Ascending aorta (tissue), 2 donors: ENCODE measurements at regions not wholly inside any gene's neighbourhood (a gene's known extent, or its start where the extent isn't known, plus 50 kb on each side); places are given as distances from the start of the nearest gene placed in this dataset.

Source experiments
- DNase-seq, 2 donors: peaks; one replicate each; pipeline ENCODE4 v3.0.0-alpha.2; 2019; ENCODE audit warnings: low spot score in 2 of 2
- H3K27ac ChIP-seq, 2 donors: fragments of 200-600 bp; sonication (generic); one replicate each; pipeline ENCODE4 v1.5.1; 2016 to 2017; ENCODE audit warnings: mild to moderate bottlenecking in 1 of 2
- H3K27me3 ChIP-seq: fragments of 200-600 bp; sonication (generic); one replicate; pipeline ENCODE4 v1.5.1; 2017
- H3K36me3 ChIP-seq, 2 donors: fragments of 200-600 bp; sonication (generic); one replicate each; pipeline ENCODE4 v1.5.1; 2016
- H3K4me1 ChIP-seq, 2 donors: fragments of 200-600 bp; sonication (generic); one replicate each; pipeline ENCODE4 v1.5.1; 2016 to 2017; ENCODE audit warnings: mild to moderate bottlenecking in 1 of 2
- H3K4me3 ChIP-seq, 2 donors: fragments of 200-600 bp; sonication (generic); one replicate each; pipeline ENCODE4 v1.5.1; 2016 to 2017; ENCODE audit warnings: mild to moderate bottlenecking in 1 of 2
- H3K9me3 ChIP-seq, 2 donors: fragments of 200-600 bp; sonication (generic); one replicate each; pipeline ENCODE4 v1.5.1; 2016
- intact Hi-C: fragments of 100-400 bp; cut with DNase I; formaldehyde crosslinking; loops from one replicate; pipeline ENCODE4 v1.15.1; 2023
- TF ChIP-seq, protein P1 (sequence below), 3 experiments: fragments of 200-600 bp in 2 of 3; fragments of 450-650 bp in 1 of 3; sonication (generic) in 2 of 3; IDR thresholded peaks; one replicate each; pipeline ENCODE4 v1.5.1; 2016 to 2019; ENCODE audit warnings: antibody characterized with exemption in 3 of 3, mild to moderate bottlenecking in 1 of 3, moderate library complexity in 1 of 3

DNA sequence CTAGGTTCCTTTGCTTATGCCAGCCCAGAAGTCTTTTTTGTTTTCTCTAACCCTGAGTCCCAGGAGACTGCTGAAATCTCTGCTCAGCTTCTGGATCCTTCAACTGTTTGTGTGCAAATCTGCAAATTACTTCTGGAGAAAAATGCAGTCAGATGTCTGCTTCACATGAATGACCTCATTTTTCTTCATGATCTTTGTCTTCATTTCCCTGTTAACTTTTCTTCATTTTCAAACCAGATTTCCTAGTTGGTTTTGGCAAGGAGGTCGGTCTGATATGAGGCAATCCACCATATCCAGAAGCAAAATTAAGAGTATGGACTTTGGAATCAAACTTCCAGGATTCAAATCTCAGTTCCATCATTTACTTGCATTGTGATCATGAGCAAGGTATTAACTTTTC, 66.8 kb downstream of the ZNF503 start:
- H3K9me3 ChIP-seq, result no peaks in the 10 kb centered on the region
- H3K4me3 ChIP-seq, result no peak overlapping the region
- TF ChIP-seq, protein P1, sequence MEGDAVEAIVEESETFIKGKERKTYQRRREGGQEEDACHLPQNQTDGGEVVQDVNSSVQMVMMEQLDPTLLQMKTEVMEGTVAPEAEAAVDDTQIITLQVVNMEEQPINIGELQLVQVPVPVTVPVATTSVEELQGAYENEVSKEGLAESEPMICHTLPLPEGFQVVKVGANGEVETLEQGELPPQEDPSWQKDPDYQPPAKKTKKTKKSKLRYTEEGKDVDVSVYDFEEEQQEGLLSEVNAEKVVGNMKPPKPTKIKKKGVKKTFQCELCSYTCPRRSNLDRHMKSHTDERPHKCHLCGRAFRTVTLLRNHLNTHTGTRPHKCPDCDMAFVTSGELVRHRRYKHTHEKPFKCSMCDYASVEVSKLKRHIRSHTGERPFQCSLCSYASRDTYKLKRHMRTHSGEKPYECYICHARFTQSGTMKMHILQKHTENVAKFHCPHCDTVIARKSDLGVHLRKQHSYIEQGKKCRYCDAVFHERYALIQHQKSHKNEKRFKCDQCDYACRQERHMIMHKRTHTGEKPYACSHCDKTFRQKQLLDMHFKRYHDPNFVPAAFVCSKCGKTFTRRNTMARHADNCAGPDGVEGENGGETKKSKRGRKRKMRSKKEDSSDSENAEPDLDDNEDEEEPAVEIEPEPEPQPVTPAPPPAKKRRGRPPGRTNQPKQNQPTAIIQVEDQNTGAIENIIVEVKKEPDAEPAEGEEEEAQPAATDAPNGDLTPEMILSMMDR (IDR thresholded peaks at IDR 0.05), result no peak
- intact Hi-C loops, result no loop called here
- H3K27ac ChIP-seq, result no peak overlapping the region
- no peaks in the 10 kb centered on the region for H3K27me3 ChIP-seq
- no peaks in the 10 kb centered on the region for H3K36me3 ChIP-seq
- DNase-seq, result no peak
- H3K4me1 ChIP-seq, result no peaks in the 10 kb centered on the region

DNA sequence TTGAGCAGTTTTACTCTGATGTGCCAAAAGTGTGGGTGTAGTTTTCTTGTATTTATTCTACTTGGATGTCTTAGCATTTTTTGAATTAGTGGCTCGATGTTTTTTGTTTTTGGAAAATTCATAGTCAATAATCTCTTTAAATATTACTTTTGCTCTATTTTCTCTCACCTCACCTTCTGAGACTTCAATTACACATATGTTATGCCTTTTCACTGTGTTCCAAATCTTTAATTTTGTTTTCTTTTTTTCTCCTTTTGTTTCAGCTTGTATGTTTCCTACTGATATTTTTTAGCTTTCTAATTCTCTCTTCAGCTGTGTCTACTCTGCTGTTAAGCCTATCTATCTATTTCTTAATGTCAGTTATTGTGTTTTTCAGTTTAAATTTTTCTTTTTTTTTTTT, 69.5 kb downstream of the ZNF503 start:
- TF ChIP-seq, protein P1 (IDR thresholded peaks at IDR 0.05), result no peak
- H3K27me3 ChIP-seq, result no peaks in the 10 kb centered on the region
- intact Hi-C loops, result no loop called here

DNA sequence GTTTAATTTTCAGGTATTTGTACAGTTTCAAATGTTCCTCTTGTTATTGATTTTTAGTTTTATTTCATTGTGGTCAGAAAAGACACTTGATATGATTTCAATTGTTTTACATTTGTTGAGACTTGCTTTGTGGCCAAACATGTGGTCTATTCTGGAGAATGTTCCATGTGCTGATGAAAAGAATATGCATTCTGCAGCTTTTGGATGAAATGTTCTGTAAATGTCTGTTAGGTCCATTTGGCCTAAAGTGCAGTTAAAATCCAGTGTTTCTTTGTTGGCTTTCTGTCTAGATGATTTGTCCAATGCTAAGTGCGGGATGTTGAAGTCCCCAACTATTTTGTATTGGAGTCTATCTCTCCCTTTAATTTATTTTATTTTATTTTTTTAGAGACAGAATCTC, 70.5 kb downstream of the ZNF503 start:
- H3K27me3 ChIP-seq, result no peaks in the 10 kb centered on the region
- no peak overlapping the region for H3K4me3 ChIP-seq
- no peaks in the 10 kb centered on the region for H3K9me3 ChIP-seq
- no peak for DNase-seq
- intact Hi-C loops, result no loop called here
- H3K27ac ChIP-seq, result no peak overlapping the region
- no peaks in the 10 kb centered on the region for H3K4me1 ChIP-seq
- TF ChIP-seq, protein P1 (IDR thresholded peaks at IDR 0.05), result no peak
- no peaks in the 10 kb centered on the region for H3K36me3 ChIP-seq

More for the DNA sequence above, 69.5 kb downstream of the ZNF503 start:
- H3K4me3 ChIP-seq, result no peak overlapping the region
- no peak overlapping the region for H3K27ac ChIP-seq
- DNase-seq, result no peak
- H3K4me1 ChIP-seq, result no peaks in the 10 kb centered on the region
- H3K36me3 ChIP-seq, result no peaks in the 10 kb centered on the region
- no peaks in the 10 kb centered on the region for H3K9me3 ChIP-seq

DNA sequence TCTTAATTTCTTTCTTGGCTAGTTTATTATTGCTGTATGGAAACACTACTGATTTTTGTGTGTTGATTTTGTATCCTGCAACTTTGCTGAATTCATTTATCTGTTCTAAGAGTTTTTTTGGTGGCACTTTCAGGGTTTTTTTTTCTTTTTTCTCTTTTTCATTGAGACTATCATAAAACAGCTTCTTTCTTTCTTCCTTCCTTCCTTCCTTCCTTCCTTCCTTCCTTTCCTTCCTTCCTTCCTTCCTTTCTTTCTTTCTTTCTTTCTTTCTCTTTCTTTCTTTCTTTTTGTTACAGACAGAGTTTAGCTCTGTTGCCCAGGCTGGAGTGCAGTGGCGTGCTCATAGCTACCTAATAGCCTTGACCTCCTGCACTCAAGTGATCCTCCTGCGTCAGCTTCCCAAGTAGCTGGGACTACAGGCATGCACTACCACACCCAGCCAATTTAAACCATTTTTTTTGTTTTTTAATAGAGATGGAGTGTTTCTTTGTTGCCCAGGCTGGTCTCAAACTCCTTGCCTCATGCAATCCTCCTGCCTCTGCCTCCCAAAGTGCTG, 72.3 kb downstream of the ZNF503 start:
- Histone ChIP-seq H3K27ac (no peak overlapping the region), H3K4me1 (no peaks in the 10 kb centered on the region), H3K9me3 (no peaks in the 10 kb centered on the region), H3K27me3 (no peaks in the 10 kb centered on the region), H3K36me3 (no peaks in the 10 kb centered on the region), H3K4me3 (no peak overlapping the region)
- intact Hi-C loops, result no loop called here
- no peak for DNase-seq
- TF ChIP-seq, protein P1 (IDR thresholded peaks at IDR 0.05), result no peak

DNA sequence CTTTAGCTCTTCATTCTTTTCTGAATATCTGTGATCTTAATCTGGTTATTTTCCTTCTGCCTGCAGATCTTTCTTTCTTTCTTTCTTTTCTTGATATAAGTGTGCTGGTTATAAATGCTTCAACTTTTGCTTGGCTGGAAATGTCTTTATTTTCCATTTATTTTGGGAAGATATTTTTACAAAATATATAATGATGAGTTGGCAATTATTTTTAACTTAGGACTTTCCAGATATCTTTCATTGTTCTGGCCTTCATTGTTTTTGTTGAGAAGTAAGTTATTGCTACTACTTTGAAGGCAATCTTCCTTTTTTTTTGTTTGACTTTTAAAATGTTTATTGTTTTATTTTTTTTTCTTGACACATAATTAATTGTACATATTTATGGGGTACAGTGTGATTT, 75.3 kb downstream of the ZNF503 start:
- no peaks in the 10 kb centered on the region for H3K27me3 ChIP-seq
- no peaks in the 10 kb centered on the region for H3K36me3 ChIP-seq
- no peaks in the 10 kb centered on the region for H3K4me1 ChIP-seq
- TF ChIP-seq, protein P1 (IDR thresholded peaks at IDR 0.05), result no peak
- no peak overlapping the region for H3K27ac ChIP-seq
- H3K9me3 ChIP-seq, result peaks cover 0 to 8% of the 10 kb centered on the region in 2 donors
- H3K4me3 ChIP-seq, result no peak overlapping the region
- no peak for DNase-seq
- intact Hi-C loops, result no loop called here

DNA sequence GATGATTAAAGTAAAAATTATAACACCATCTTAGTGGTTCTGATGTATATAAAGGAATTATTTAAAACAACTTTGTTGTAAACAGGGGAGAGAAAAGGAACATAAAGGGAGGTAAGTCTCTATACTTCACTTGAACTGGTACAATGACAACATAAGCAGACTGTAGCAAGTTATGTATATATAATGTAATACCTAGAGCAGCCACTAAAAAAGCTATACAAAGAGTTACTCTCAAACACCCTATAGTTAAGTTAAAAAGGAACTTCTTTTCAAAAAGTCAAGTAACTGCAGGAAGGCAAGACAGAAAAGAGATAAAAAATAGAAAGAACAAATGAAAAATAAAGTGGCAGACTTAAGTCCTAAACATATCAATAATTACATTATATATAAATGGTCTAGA, 82.3 kb downstream of the ZNF503 start:
- peaks cover 0 to 32% of the 10 kb centered on the region in 2 donors for H3K9me3 ChIP-seq

More for the DNA sequence above, 82.3 kb downstream of the ZNF503 start:
- TF ChIP-seq, protein P1 (IDR thresholded peaks at IDR 0.05), result no peak
- Histone ChIP-seq H3K27ac (no peak overlapping the region), H3K27me3 (no peaks in the 10 kb centered on the region), H3K36me3 (no peaks in the 10 kb centered on the region), H3K4me3 (no peak overlapping the region), H3K4me1 (no peaks in the 10 kb centered on the region)
- DNase-seq, result no peak
- intact Hi-C loops, result no loop called here
